GM18520 (cell line): ENCODE measurements at regions not wholly inside any gene's neighbourhood (a gene's known extent, or its start where the extent isn't known, plus 50 kb on each side); places are given as distances from the start of the nearest gene placed in this dataset.
"Not testable (repeated sequence)": the region's sequence is repeated elsewhere in the genome, so short reads cannot be mapped to it uniquely, and the experiment has no call there.

Experiments used
- ATAC-seq: cut with Tn5 transposase; IDR thresholded peaks from one replicate; pipeline ENCODE4 v1.9.1; 2021; ENCODE audit not compliant: unreplicated experiment

DNA sequence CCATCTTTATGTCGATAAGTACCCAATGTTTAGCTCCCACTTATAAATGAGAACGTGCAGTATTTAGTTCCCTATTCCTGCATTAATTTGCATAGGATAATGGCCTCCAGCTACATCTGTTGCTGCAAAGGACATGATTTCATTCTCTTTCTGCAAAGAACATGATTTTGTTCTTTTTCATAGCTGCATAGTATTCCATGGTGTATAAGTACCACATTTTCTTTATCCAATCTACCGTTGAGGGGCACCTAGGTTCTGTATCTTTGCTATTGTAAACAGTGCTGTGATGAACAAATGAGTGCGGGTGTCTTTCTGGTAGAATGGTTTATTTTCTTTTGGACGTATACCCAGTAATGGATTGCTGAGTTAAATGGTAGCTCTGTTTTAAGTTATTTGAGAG lies 63.0 kb downstream of the HLX start:
- no peak for ATAC-seq

DNA sequence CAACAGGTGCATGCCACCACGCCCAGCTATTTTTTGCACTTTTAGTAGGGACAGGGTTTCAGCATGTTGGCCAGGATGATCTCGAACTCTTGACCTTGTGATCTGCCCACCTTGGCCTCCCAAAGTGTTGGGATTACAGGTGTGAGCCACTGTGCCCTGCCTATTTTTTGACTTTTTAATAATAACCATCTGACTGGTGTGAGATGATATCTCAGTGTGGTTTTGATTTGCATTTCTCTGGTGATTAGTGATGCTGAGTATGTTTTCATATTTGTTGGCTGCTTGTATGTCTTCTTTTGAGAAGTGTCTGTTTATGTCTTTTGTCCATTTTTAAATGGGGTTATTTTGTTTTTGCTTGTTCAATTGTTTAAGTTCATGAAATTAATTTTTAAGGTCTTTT lies 63.7 kb downstream of the HLX start:
- ATAC-seq, result not testable (repeated sequence)

GRCh38 chr1:220943319-220943996 lies 64.2 kb downstream of the HLX start:
- ATAC-seq, result no peak

DNA sequence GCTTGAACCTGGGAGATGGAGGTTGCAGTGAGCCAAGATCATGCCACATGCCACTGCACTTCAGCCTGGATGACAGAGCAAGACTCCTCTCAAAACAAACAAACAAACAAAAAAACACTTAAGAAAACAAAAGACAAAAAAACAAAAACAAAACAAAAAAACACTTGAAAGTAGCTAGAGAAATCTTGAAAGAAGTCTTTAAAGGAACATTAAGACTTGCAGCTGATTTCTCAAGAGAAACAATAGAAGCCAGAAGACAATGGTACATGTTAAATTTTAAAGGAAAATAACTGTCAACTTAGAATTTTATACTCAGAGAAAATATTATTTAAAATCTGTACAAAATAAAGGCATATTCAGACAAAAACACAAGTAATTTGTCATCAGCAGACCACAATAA lies 71.3 kb downstream of the HLX start:
- ATAC-seq, result no peak

DNA sequence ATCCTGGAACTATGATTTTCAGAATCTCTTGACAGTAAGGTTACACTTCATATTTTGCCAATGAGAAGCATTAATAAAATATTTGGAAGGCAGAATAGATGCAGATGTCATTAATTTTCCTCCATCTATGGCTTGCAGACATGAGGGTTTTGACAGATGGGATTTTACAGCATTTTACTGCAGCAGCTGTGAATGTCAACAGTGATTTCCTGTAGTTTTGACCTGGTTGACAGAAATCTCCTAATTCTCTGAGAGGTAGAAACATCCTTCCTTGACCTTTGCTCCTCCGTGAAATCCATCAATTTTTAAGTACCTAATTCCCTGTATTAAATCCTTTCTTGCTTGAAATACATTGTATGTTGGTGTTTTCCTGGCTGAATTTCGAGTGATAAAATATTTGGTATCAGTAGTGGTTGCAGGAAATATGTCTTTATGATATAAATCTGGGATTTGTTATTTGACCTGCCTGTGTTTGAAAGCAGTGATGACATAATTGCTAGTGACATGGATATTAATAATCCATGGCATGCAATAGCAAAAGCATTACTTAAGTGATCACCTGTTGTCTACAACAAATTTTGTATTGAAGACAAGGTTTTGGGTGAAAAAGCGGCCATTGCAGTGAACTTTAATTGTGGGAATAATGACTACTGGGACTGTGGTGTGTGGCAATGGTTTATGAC lies 73.9 kb downstream of the HLX start:
- ATAC-seq, result no peak

GRCh38 chr1:220954321-220955075 lies 75.3 kb downstream of the HLX start:
- no peak for ATAC-seq

- no peak for ATAC-seq
Measured at GRCh38 chr1:220955116-220955515, 75.9 kb downstream of the HLX start.

- ATAC-seq, result no peak
Measured at GRCh38 chr1:220956501-220957232, 77.4 kb downstream of the HLX start.

DNA sequence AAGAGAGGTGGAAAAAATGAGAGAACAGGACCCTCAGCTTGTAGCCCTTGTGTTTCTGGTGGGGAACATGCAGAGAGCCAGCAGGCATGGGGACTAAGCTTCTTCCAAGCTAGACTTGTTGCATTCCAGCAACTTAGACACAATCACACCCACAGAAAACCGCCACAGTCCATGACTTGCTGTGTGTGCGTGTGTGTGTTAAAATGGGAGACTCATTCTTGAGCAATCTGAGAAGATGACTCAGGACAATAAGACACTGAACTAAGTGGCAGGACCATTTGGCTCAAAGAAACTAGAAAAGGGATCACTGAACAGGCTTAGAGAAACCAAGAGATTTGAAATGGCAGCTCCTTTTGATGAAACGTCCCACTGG lies 78.0 kb downstream of the HLX start:
- ATAC-seq, result no peak

- no peak for ATAC-seq
Measured at GRCh38 chr1:220958234-220958633, 79.0 kb downstream of the HLX start.

GRCh38 chr1:220962031-220962751 lies 82.9 kb downstream of the HLX start:
- no peak for ATAC-seq

DNA sequence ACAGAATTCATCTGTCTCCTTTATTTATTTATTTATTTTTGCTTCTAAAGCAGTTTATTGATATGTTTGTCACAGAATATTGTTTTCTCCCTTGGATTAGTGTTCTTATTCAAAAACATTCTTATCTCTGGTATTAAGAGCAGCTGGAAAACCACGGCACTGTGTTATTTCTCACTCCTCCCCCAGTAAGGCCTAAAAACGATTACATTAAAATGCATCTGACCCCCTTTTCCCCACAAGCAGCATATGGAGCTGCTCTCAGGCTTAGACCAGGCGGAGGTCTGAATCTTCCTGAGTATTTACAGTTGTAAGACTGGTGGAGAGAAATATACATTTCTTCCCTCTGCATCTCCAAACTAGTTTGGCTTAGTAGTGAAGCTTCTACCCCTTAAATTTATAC lies 86.8 kb downstream of the HLX start:
- ATAC-seq, result no peak

GRCh38 chr1:220966473-220966872 lies 87.2 kb downstream of the HLX start:
- ATAC-seq, result no peak

GRCh38 chr1:220966881-220967611 lies 87.8 kb downstream of the HLX start:
- ATAC-seq, result no peak

- no peak for ATAC-seq
Measured at GRCh38 chr1:220967911-220968310, 88.7 kb downstream of the HLX start.

GRCh38 chr1:220969281-220969680 lies 90.0 kb downstream of the HLX start:
- ATAC-seq, result not testable (repeated sequence)

DNA sequence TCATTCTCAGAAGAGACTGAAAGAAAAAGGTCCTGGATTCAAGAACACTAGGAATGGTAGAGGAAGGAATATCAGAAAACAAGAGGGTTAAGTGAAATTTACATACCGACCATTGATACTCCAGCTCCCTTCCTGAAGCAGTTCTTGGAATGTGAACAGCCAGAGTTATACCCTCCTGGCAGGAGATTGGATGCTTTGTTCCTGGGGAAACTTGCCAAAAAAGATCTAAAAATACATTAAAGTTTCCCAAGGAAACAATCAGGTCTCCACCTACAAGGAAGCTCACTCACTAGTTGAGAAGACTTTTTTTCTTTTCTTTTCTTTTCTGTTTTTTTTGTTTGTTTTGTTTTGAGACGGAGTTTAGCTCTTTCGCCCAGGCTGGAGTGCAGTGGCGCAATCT lies 91.1 kb downstream of the HLX start:
- no peak for ATAC-seq

- ATAC-seq, result no peak
Measured at GRCh38 chr1:220971221-220971620, 92.0 kb downstream of the HLX start.

GRCh38 chr1:220974431-220974830 lies 95.2 kb downstream of the HLX start:
- no peak for ATAC-seq

DNA sequence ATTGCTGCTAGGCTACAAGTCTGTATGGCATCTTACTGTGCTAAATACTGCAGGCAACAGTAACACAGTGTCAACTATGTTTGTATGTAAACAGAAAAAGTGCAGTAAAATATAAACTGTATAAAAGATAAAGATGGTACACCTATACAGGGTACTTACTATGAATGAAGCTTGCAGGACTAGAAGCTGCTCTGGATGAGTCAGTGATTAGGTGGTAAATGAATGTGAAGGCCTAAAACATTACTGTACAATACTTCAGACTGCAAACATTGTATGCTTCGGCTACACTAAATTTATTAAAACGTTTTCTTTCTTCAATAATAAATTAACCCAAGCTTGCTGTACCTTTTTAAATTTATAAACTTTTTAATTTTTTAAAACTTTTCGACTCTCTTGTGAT lies 97.1 kb downstream of the HLX start:
- ATAC-seq, result no peak
